Right forelimb (tissue), 1 donor: ENCODE measurements at regions not wholly inside any gene's neighbourhood (a gene's known extent, or its start where the extent isn't known, plus 50 kb on each side); places are given as distances from the start of the nearest gene placed in this dataset.

Experiments used
- DNase-seq: peaks from one replicate; pipeline ENCODE4 v3.0.0-alpha.2; 2018

- no peak for DNase-seq
Observed at GRCh38 chr2:234631646-234632514, 135.0 kb upstream of the ARL4C start.

- DNase-seq, result no peak
Observed at GRCh38 chr2:234630801-234631261, 133.9 kb upstream of the ARL4C start.

DNA sequence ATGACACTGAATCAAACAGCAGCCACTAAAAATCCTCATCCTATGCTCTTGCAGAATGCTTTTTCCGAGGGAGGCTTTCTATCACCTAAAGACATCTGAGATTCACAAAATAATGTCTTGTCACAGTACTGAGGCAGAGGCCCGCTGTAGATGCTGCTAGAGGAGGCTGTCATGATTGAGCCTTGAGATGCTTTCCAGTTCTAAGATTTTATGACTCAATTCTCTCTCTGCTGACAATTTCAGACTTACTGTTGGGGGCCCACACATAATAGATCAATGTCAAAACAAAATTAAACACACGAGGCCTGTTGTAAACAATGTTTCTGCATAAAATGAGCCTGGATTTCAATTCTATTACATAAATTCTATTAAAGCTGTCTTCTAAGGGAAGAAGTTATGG is 132.7 kb upstream of the ARL4C start:
- no peak for DNase-seq

GRCh38 chr2:234628953-234629352 is 132.1 kb upstream of the ARL4C start:
- no peak for DNase-seq

DNA sequence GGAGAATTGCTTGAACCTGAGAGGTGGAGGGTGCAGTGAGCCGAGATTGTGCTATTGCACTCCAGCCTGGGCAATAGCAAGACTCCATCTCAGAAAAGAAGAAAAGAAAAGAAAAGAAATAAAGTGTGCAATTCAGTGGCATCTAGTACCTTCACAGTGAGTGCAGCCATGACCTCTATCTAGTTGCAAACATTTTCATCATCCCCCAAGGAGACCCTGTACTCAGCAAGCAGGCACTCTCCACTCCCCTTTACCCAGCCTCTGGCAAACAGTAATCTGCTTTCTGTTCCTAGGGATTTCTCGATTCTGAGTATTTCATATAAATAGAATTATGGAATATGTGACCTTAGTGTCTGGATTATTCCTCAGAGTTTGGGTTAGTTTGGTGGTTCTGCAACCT is 130.4 kb upstream of the ARL4C start:
- DNase-seq, result no peak

GRCh38 chr2:234626566-234627130 is 129.8 kb upstream of the ARL4C start:
- no peak for DNase-seq

DNA sequence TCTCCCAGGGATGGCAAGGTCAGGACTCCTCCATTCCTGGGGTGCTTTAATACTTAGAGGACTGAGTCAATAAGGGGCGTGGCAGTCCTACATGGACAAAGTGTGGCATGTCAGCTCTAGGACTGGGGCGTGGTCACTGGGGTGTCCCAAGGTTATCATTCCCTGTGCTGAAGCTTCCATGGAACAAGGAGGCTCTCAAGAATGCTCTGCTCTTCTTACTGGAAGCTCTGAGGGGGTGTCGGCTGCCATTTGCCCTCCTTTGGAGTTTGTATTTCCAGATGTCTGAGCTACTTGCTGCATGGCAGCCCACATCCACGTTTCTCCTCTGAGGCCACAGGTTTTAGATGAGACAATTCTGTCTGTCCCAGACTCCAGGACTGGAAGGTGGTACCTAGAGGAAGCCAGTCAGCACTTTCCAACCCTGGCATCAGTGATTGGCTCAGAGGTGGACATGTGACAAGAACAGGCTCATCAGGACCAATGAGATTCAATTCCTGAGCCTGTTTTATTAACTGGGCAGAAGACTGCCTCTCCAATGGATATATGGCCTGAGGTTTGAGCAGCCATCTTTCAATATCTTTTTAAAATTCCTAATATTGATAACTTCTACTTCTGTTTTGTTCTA is 128.9 kb upstream of the ARL4C start:
- no peak for DNase-seq

DNA sequence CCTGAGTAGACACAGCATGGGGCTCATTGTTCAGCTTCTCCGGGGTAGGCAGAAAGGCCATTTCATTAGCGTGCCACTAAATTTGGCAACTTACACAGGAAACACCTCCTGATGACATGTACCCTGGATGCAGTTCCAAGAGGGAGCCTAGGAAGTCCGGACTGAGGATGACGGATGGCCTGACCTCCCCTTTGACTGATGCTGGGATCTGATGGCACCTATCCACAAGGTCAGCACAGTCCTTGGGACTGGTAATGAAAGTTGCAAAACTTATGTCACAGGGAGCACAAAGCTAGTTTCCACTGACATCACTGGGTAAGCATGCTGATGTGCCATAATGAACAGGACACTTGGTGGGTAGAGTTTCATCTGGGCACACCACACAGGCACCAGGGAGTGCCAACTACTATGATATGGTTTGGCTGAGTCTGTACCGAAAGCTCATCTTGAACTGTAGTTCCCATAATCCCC is 126.7 kb upstream of the ARL4C start:
- DNase-seq, result no peak

- DNase-seq, result no peak
Observed at GRCh38 chr2:234621120-234621519, 124.2 kb upstream of the ARL4C start.

GRCh38 chr2:234620018-234620417 is 123.1 kb upstream of the ARL4C start:
- no peak for DNase-seq

DNA sequence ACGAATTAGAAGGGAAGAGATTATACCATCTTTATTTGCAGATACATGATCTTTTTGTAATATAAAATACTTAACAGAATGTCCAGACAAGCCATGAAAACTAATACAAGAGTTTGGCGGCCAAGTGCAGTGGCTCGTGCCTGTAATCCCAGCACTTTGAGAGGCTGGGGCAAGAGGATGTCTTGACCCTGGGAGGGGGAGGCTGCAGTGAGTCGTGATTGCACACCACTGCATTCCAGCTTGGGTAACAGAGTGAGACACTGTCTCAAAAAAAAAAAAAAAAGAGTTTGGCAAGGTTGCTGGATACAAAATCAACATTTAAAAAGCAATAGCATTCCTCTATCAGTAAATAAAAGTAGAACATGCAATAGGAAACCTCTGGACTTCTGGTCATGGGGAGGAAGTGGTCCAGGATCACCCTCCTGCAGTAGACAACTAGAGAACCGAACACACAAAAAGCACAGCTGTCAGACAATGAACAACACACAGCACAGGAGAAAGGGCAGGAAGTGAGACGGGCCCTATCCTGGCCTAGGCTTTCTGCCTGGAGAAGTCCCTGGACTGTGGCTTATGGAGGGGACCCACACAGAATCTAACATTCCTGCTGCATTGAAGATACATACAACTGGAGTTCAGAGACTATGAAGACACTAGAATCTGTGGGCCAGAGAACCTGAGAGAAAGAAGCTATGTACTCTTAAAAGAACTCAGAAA is 118.9 kb upstream of the ARL4C start:
- DNase-seq, result no peak

GRCh38 chr2:234611209-234611608 is 114.3 kb upstream of the ARL4C start:
- DNase-seq, result no peak

DNA sequence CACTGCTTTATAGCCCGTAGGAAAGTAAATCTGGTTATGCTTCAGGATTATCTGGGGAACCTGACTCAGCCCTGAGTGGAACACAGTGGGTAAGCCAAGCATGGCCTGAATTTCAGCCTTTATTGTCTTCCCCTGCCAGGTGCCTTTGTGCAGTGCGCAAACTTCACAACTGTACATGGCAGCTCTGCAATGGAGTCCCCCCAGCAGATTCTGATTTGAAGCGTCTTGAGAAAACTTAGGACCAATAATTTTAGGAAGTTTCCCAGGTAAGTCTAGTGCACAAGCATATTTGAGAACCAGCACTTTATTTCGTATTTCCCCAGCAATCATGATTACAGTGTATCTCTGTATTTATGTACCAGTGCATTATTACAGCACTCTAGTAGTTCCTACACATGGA is 112.1 kb upstream of the ARL4C start:
- no peak for DNase-seq

GRCh38 chr2:234607691-234608090 is 110.8 kb upstream of the ARL4C start:
- DNase-seq, result no peak

GRCh38 chr2:234606896-234607295 is 110.0 kb upstream of the ARL4C start:
- no peak for DNase-seq

GRCh38 chr2:234603619-234604018 is 106.7 kb upstream of the ARL4C start:
- no peak for DNase-seq

- DNase-seq, result no peak
Observed at GRCh38 chr2:234601213-234601612, 104.3 kb upstream of the ARL4C start.

- DNase-seq, result no peak
Observed at GRCh38 chr2:234597576-234597861, 100.6 kb upstream of the ARL4C start.

DNA sequence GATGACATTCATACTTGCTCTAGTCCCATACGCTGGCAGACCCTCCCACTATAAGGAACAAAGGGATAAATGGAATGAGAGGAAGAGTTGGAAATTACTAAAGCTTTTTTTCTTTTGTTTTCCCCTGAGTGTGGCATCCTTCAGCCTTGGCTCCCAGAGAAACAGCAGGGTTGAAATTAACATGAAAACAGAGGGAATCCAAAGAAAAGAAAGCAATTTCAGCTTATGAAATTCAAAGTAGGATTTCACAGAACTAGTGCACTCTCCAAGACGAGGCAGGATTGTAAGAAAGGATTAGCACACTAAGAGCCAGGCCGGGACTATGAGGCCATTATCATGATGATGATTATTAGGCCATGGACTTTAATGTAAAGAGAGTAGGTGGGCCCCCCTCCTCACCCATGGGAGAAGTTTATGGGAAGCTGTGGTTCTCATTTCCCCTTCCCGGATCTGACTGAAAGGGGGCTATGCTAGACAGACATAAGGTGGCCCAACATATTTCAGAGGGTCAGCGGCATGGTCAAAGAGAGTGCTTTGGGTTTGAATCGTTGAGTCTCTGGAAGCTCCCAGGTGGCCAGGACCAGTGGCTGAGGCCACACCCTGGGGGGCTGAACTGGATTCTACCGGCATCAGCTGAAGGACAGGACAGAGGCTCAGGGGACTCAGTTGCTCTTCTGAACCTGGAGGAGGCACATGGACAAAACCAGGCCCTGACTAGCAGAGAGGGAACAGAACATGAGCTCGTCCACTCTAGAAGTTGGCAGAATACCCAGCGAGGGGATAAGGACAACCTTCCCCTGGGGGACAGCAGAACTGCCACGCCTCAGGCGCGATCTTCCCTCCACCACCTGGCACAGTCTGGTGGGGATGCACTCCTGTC is 100.1 kb upstream of the ARL4C start:
- DNase-seq, result no peak

DNA sequence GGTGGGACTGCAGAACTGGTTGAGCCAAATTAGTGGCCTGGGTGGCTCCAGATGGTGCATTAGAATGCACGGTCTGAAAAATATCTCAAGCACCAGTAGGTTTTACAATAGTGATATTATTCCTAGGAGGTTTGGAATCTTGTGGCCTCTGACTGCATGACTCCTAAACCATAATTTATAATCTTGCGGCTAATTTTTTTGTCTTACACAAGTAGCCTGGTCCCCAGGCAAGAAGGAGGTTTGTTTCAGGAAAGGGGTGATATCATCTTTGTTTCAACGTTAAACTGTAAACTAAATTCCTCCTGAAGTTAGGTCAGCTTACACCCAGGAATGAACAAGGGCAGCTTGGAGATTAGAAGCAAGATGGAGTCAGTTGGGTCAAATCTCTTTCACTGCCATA is 98.9 kb upstream of the ARL4C start:
- DNase-seq, result no peak

GRCh38 chr2:234594715-234595114 is 97.8 kb upstream of the ARL4C start:
- no peak for DNase-seq

GRCh38 chr2:234593636-234594035 is 96.8 kb upstream of the ARL4C start:
- no peak for DNase-seq

DNA sequence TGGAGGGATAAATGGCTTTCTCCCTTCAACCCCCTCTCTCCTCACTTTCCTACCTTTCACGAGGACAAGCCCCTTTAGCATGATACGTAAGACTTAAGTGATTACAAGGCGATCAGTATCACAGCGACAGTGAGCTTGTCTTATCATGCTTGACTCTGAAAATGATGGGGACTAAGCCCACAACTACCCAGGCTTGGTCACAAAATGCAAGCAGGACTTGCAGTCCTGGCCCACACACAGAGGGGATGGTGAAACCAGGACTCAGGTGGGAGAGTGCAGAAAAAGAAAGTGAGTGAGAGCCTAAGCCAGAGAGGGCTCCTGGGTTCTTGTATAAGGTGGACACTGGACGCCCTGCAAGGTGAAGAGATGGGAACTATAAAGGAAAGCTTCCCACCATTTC is 95.7 kb upstream of the ARL4C start:
- DNase-seq, result no peak
